ENCODE measurements at regions not wholly inside any gene's neighbourhood (a gene's known extent, or its start where the extent isn't known, plus 50 kb on each side); places are given as distances from the start of the nearest gene placed in this dataset.

- Histone ChIP-seq H2AK5ac (ENCODE audit: insufficient read length, low read length) (no peak overlapping the region), H2BK5ac (ENCODE audit: insufficient read length, low read length) (no peak overlapping the region), H2BK15ac (ENCODE audit: low read depth, low read length) (no peak overlapping the region), H3K23ac (ENCODE audit: insufficient read length, low read depth, low read length) (no peak overlapping the region), H3K4me1 (ENCODE audit: insufficient read depth, low read length) (no peaks in the 10 kb centered on the region), H4K5ac (ENCODE audit: insufficient read length, low read depth, low read length) (no peak overlapping the region), H3K79me2 (ENCODE audit: insufficient read depth, low read length) (no peaks in the 10 kb centered on the region), H3K4me2 (ENCODE audit: insufficient read depth, insufficient read length, low read length) (no peak overlapping the region), H3K27ac (ENCODE audit: insufficient read length, low read depth, low read length) (no peak overlapping the region), H3K4ac (ENCODE audit: low read depth, low read length) (no peak overlapping the region), H3K23me2 (ENCODE audit: insufficient read length, low read depth, low read length, poor library complexity, severe bottlenecking) (no peaks in the 10 kb centered on the region), H3K79me1 (ENCODE audit: insufficient read depth, low read depth, low read length, poor library complexity, severe bottlenecking) (no peaks in the 10 kb centered on the region), H4K20me1 (ENCODE audit: control insufficient read depth, insufficient read depth, insufficient read length) (no peaks in the 10 kb centered on the region), H2BK120ac (ENCODE audit: low read depth, low read length, poor library complexity, severe bottlenecking) (no peak overlapping the region), H3K14ac (ENCODE audit: insufficient read depth, low read length) (no peak overlapping the region), H2BK12ac (ENCODE audit: insufficient read length, low read depth, low read length) (no peak overlapping the region), H4K8ac (replicated peaks; ENCODE audit: insufficient read length, low read depth, low read length) (no peak overlapping the region), H3K56ac (ENCODE audit: insufficient read length, low read depth, low read length) (no peak overlapping the region), H3K9me3 (ENCODE audit: control insufficient read depth, low read depth, low read length) (no peaks in the 10 kb centered on the region), H3K27me3 (ENCODE audit: insufficient read depth, low read length) (no peaks in the 10 kb centered on the region), H3T11ph (ENCODE audit: low read length) (no peak overlapping the region), H2AFZ (ENCODE audit: low read length) (no peak overlapping the region), H4K91ac (ENCODE audit: insufficient read length, low read depth, low read length) (no peak overlapping the region), H2BK20ac (ENCODE audit: low read depth, low read length, poor library complexity, severe bottlenecking) (no peak overlapping the region), H3K18ac (ENCODE audit: insufficient read length, low read depth, low read length) (no peak overlapping the region), H3K9ac (ENCODE audit: extremely low read depth, insufficient read length, low read length) (no peak overlapping the region)
- Mint-ChIP-seq H3K4me3 (no peak overlapping the region), H3K9me3 (no peaks in the 10 kb centered on the region), H3K36me3 (ENCODE audit: insufficient read depth in 1 of 3, low read depth in 3 of 3) (no peaks in the 10 kb centered on the region), H3K27ac (no peak overlapping the region), H3K27me3 (ENCODE audit: low read depth) (no peaks in the 10 kb centered on the region), H3K4me1 (no peaks in the 10 kb centered on the region)
- no peak for TF ChIP-seq CTCF (conservative IDR thresholded peaks at IDR 0.05)
- no CpG with 5 or more reads among the region's 9 CpGs for WGBS (ENCODE audit: extremely low coverage, insufficient read length, low lambda C conversion rate)
- no peak for DNase-seq
These were observed 905.7 kb downstream of the DIPK2A start for GRCh38 chr3:144877356-144877755.

Data from H9 (cell line).